ENCODE measurements at regions not wholly inside any gene's neighbourhood (a gene's known extent, or its start where the extent isn't known, plus 50 kb on each side); places are given as distances from the start of the nearest gene placed in this dataset.

DNA sequence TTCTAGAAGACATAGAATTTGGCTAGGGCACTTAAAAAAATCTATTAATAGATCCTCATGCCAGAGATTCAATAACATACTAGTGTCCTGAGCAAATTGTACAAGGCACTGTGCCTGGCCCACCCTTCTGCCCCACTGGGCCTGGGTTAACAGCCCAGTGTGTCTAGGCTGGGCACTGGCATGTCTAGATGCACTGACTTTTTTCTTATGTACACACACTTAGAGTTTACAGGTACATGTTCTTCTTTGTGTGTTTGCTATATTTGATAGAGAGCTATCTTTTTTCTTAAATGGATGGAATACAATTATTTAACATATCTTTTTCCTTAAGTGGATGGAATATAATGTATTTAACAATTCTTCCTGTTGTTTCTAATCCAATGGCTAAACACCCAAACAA is 241.5 kb downstream of the AUH start:
- TF ChIP-seq GATA2 (IDR thresholded peaks at IDR 0.05; ENCODE audit: low read depth, low read length), result no peak
- no peak for TF ChIP-seq GATA3 (IDR thresholded peaks at IDR 0.05; ENCODE audit: low read depth, low read length)

Measured in SH-SY5Y (cell line).